ENCODE measurements at regions not wholly inside any gene's neighbourhood (a gene's known extent, or its start where the extent isn't known, plus 50 kb on each side); places are given as distances from the start of the nearest gene placed in this dataset.

GRCh38 chr11:10996678-10997077 lies 138.8 kb upstream of the ZBED5 start:
- TF ChIP-seq POU6F1 (CRISPR knock-in tag; IDR thresholded peaks at IDR 0.05; ENCODE audit: borderline replicate concordance, low read depth) (no peak), ZNF8 (CRISPR knock-in tag; IDR thresholded peaks at IDR 0.05) (no peak), CSRNP3 (CRISPR knock-in tag; IDR thresholded peaks at IDR 0.05) (no peak), CSDC2 (CRISPR knock-in tag; IDR thresholded peaks at IDR 0.05) (no peak), ARNTL (CRISPR knock-in tag; IDR thresholded peaks at IDR 0.05; ENCODE audit: borderline replicate concordance, low read depth) (no peak), ZNF565 (CRISPR knock-in tag; conservative IDR thresholded peaks at IDR 0.05; ENCODE audit: low read depth) (no peak), ZC3H10 (CRISPR knock-in tag; IDR thresholded peaks at IDR 0.05) (no peak), ZFP3 (CRISPR knock-in tag; IDR thresholded peaks at IDR 0.05) (no peak), ESRRG (CRISPR knock-in tag; IDR thresholded peaks at IDR 0.05) (no peak)
- TF ChIP-seq, protein P1, sequence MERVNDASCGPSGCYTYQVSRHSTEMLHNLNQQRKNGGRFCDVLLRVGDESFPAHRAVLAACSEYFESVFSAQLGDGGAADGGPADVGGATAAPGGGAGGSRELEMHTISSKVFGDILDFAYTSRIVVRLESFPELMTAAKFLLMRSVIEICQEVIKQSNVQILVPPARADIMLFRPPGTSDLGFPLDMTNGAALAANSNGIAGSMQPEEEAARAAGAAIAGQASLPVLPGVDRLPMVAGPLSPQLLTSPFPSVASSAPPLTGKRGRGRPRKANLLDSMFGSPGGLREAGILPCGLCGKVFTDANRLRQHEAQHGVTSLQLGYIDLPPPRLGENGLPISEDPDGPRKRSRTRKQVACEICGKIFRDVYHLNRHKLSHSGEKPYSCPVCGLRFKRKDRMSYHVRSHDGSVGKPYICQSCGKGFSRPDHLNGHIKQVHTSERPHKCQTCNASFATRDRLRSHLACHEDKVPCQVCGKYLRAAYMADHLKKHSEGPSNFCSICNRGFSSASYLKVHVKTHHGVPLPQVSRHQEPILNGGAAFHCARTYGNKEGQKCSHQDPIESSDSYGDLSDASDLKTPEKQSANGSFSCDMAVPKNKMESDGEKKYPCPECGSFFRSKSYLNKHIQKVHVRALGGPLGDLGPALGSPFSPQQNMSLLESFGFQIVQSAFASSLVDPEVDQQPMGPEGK (CRISPR knock-in tag; IDR thresholded peaks at IDR 0.05; ENCODE audit: borderline replicate concordance) = no peak
- TF ChIP-seq, protein P2, sequence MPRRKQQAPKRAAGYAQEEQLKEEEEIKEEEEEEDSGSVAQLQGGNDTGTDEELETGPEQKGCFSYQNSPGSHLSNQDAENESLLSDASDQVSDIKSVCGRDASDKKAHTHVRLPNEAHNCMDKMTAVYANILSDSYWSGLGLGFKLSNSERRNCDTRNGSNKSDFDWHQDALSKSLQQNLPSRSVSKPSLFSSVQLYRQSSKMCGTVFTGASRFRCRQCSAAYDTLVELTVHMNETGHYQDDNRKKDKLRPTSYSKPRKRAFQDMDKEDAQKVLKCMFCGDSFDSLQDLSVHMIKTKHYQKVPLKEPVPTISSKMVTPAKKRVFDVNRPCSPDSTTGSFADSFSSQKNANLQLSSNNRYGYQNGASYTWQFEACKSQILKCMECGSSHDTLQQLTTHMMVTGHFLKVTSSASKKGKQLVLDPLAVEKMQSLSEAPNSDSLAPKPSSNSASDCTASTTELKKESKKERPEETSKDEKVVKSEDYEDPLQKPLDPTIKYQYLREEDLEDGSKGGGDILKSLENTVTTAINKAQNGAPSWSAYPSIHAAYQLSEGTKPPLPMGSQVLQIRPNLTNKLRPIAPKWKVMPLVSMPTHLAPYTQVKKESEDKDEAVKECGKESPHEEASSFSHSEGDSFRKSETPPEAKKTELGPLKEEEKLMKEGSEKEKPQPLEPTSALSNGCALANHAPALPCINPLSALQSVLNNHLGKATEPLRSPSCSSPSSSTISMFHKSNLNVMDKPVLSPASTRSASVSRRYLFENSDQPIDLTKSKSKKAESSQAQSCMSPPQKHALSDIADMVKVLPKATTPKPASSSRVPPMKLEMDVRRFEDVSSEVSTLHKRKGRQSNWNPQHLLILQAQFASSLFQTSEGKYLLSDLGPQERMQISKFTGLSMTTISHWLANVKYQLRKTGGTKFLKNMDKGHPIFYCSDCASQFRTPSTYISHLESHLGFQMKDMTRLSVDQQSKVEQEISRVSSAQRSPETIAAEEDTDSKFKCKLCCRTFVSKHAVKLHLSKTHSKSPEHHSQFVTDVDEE (CRISPR knock-in tag; IDR thresholded peaks at IDR 0.05) = no peak
- ATAC-seq = no peak

DNA sequence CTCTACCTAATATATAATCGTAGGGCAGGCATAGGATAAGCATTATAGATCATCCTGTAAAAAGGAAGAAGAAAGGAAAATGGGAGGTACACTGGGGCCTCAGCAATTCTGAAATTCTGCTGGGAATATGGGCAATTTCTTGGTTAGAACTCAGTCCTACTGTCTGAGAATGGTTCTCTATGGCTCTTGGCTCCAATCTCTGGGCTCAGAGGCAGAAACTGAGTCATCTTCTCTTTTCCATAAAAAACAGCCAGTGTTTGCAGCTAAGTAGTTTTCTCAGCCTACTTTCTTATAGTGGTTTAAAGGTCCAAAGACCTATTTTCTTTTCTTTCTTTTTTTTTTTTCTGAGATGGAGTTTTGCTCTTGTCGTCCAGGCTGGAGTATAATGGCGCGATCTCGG lies 135.8 kb upstream of the ZBED5 start:
- no peak for ATAC-seq
- no peak for TF ChIP-seq ZNF70 (CRISPR knock-in tag; IDR thresholded peaks at IDR 0.05)
- TF ChIP-seq CSRNP3 (CRISPR knock-in tag; IDR thresholded peaks at IDR 0.05) = no peak
- no peak for TF ChIP-seq PPARA (CRISPR knock-in tag; IDR thresholded peaks at IDR 0.05; ENCODE audit: borderline replicate concordance)

- no peak for ATAC-seq
- TF ChIP-seq CSDC2 (CRISPR knock-in tag; IDR thresholded peaks at IDR 0.05) (no peak), ZFP30 (CRISPR knock-in tag; IDR thresholded peaks at IDR 0.05) (no peak), SNAI2 (CRISPR knock-in tag; IDR thresholded peaks at IDR 0.05) (no peak), OSR1 (CRISPR knock-in tag; IDR thresholded peaks at IDR 0.05) (no peak), CREB5 (CRISPR knock-in tag; IDR thresholded peaks at IDR 0.05; ENCODE audit: low read depth) (no peak), BACH2 (CRISPR knock-in tag; IDR thresholded peaks at IDR 0.05; ENCODE audit: borderline replicate concordance) (no peak), ESRRG (CRISPR knock-in tag; IDR thresholded peaks at IDR 0.05) (no peak), ZFP3 (CRISPR knock-in tag; IDR thresholded peaks at IDR 0.05) (no peak), ZNF565 (CRISPR knock-in tag; conservative IDR thresholded peaks at IDR 0.05; ENCODE audit: low read depth) (no peak), CSRNP3 (CRISPR knock-in tag; IDR thresholded peaks at IDR 0.05) (no peak), ZNF70 (CRISPR knock-in tag; IDR thresholded peaks at IDR 0.05) (no peak), GLIS3 (CRISPR knock-in tag; IDR thresholded peaks at IDR 0.05) (no peak), ZNF8 (CRISPR knock-in tag; IDR thresholded peaks at IDR 0.05) (no peak), RARB (CRISPR knock-in tag; IDR thresholded peaks at IDR 0.05) (no peak)
- TF ChIP-seq, protein P1 (CRISPR knock-in tag; IDR thresholded peaks at IDR 0.05; ENCODE audit: borderline replicate concordance) = no peak
- TF ChIP-seq, protein P2 (CRISPR knock-in tag; IDR thresholded peaks at IDR 0.05) = no peak
Measured at GRCh38 chr11:10993186-10993585, 135.3 kb upstream of the ZBED5 start.

Measured in SK-N-SH treated with all-trans-retinoic acid at 6 μM for 48 hours (cell line).